GM19043 (cell line): ENCODE measurements at regions not wholly inside any gene's neighbourhood (a gene's known extent, or its start where the extent isn't known, plus 50 kb on each side); places are given as distances from the start of the nearest gene placed in this dataset.
"Not testable (repeated sequence)": the region's sequence is repeated elsewhere in the genome, so short reads cannot be mapped to it uniquely, and the experiment has no call there.

ENCODE experiments used
- ATAC-seq: cut with Tn5 transposase; IDR thresholded peaks from one replicate; pipeline ENCODE4 v1.9.1; 2021; ENCODE audit warnings: low read depth; ENCODE audit not compliant: unreplicated experiment

GRCh38 chr13:26896986-26897668, 136.5 kb upstream of the GPR12 start:
- ATAC-seq, result no peak

- no peak for ATAC-seq
Measured at GRCh38 chr13:26895808-26896466, 135.4 kb upstream of the GPR12 start.

- ATAC-seq, result no peak
Measured at GRCh38 chr13:26895081-26895807, 134.7 kb upstream of the GPR12 start.

- no peak for ATAC-seq
Measured at GRCh38 chr13:26888632-26889031, 128.0 kb upstream of the GPR12 start.

GRCh38 chr13:26887594-26887993, 127.0 kb upstream of the GPR12 start:
- no peak for ATAC-seq

GRCh38 chr13:26883613-26884257, 123.1 kb upstream of the GPR12 start:
- ATAC-seq, result no peak

- ATAC-seq, result no peak
Measured at GRCh38 chr13:26882731-26883130, 122.1 kb upstream of the GPR12 start.

- ATAC-seq, result no peak
Measured at GRCh38 chr13:26881154-26881553, 120.6 kb upstream of the GPR12 start.

GRCh38 chr13:26880735-26881134, 120.1 kb upstream of the GPR12 start:
- no peak for ATAC-seq

GRCh38 chr13:26878438-26878837, 117.9 kb upstream of the GPR12 start:
- no peak for ATAC-seq

- ATAC-seq, result no peak
Measured at GRCh38 chr13:26873386-26873698, 112.8 kb upstream of the GPR12 start.

- ATAC-seq, result no peak
Measured at GRCh38 chr13:26872525-26873385, 112.2 kb upstream of the GPR12 start.

GRCh38 chr13:26867451-26868091, 107.0 kb upstream of the GPR12 start:
- ATAC-seq, result no peak

GRCh38 chr13:26864576-26864975, 104.0 kb upstream of the GPR12 start:
- no peak for ATAC-seq

GRCh38 chr13:26861941-26862340, 101.4 kb upstream of the GPR12 start:
- no peak for ATAC-seq

GRCh38 chr13:26855921-26856320, 95.3 kb upstream of the GPR12 start:
- ATAC-seq, result no peak

- ATAC-seq, result no peak
Measured at GRCh38 chr13:26855071-26855470, 94.5 kb upstream of the GPR12 start.

- ATAC-seq, result no peak
Measured at GRCh38 chr13:26853323-26853722, 92.7 kb upstream of the GPR12 start.

- ATAC-seq, result no peak
Measured at GRCh38 chr13:26847281-26847680, 86.7 kb upstream of the GPR12 start.

GRCh38 chr13:26845063-26845462, 84.5 kb upstream of the GPR12 start:
- ATAC-seq, result not testable (repeated sequence)
